Uterus (tissue), 3 donors: ENCODE measurements at regions not wholly inside any gene's neighbourhood (a gene's known extent, or its start where the extent isn't known, plus 50 kb on each side); places are given as distances from the start of the nearest gene placed in this dataset.
"Not testable (repeated sequence)": the region's sequence is repeated elsewhere in the genome, so short reads cannot be mapped to it uniquely, and the experiment has no call there.

Experiments
- DNase-seq, 2 donors: peaks; one replicate each; pipeline ENCODE4 v3.0.0-alpha.2; 2019 to 2020
- H3K27ac ChIP-seq, 2 donors: fragments of 200-600 bp; sonication (generic); 1 replicate in 1 of 2; 2 replicates in 1 of 2; pipeline ENCODE4 v1.5.1; 2016 to 2018
- H3K27me3 ChIP-seq, 2 donors: fragments of 200-600 bp; sonication (generic); one replicate each; pipeline ENCODE4 v1.5.1; 2018 to 2019; ENCODE audit warnings: control low read depth in 1 of 2
- H3K36me3 ChIP-seq, 2 donors: fragments of 200-600 bp; sonication (generic); one replicate each; pipeline ENCODE4 v1.5.1; 2019; ENCODE audit warnings: control low read depth in 1 of 2
- H3K4me1 ChIP-seq, 2 donors: fragments of 200-600 bp; sonication (generic); one replicate each; pipeline ENCODE4 v1.5.1; 2018 to 2019; ENCODE audit warnings: control low read depth in 1 of 2
- H3K4me3 ChIP-seq, 2 donors: fragments of 200-600 bp; sonication (generic); 1 replicate in 1 of 2; 2 replicates in 1 of 2; pipeline ENCODE4 v1.5.1; 2018 to 2019; ENCODE audit warnings: mild to moderate bottlenecking in 1 of 2
- H3K9me3 ChIP-seq, 2 donors: fragments of 200-600 bp; sonication (generic); one replicate each; pipeline ENCODE4 v1.5.1; 2019; ENCODE audit warnings: control low read depth in 1 of 2
- POLR2A ChIP-seq, 2 donors: fragments of 450-650 bp; IDR thresholded peaks; one replicate each; pipeline ENCODE4 v1.6.1; 2016; ENCODE audit warnings: antibody characterized with exemption in 2 of 2, mild to moderate bottlenecking in 1 of 2, moderate library complexity in 1 of 2
- intact Hi-C: fragments of 100-400 bp; cut with DNase I; formaldehyde crosslinking; loops from one replicate; pipeline ENCODE4 v1.15.1; 2023; ENCODE audit warnings: low total_unique reads
- TF ChIP-seq, protein P1 (sequence below), 4 experiments: fragments of 200-600 bp in 2 of 4; fragments of 450-650 bp in 2 of 4; sonication (generic) in 2 of 4; IDR thresholded peaks; one replicate each; pipeline ENCODE4 v1.5.1; 2016 to 2019; ENCODE audit warnings: antibody characterized with exemption in 4 of 4, mild to moderate bottlenecking in 2 of 4, moderate library complexity in 1 of 4
- donor health status: DM: yes; HTN: yes; CAD: no.

- DNase-seq, result no peak
- no peaks in the 10 kb centered on the region for H3K27me3 ChIP-seq
- no peak overlapping the region for H3K4me3 ChIP-seq
- H3K9me3 ChIP-seq, result no peaks in the 10 kb centered on the region
- TF ChIP-seq, protein P1, sequence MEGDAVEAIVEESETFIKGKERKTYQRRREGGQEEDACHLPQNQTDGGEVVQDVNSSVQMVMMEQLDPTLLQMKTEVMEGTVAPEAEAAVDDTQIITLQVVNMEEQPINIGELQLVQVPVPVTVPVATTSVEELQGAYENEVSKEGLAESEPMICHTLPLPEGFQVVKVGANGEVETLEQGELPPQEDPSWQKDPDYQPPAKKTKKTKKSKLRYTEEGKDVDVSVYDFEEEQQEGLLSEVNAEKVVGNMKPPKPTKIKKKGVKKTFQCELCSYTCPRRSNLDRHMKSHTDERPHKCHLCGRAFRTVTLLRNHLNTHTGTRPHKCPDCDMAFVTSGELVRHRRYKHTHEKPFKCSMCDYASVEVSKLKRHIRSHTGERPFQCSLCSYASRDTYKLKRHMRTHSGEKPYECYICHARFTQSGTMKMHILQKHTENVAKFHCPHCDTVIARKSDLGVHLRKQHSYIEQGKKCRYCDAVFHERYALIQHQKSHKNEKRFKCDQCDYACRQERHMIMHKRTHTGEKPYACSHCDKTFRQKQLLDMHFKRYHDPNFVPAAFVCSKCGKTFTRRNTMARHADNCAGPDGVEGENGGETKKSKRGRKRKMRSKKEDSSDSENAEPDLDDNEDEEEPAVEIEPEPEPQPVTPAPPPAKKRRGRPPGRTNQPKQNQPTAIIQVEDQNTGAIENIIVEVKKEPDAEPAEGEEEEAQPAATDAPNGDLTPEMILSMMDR (IDR thresholded peaks at IDR 0.05), result no peak
- no peak for TF ChIP-seq POLR2A (IDR thresholded peaks at IDR 0.05)
- intact Hi-C loops, result no loop called here
- H3K4me1 ChIP-seq, result no peaks in the 10 kb centered on the region
- no peaks in the 10 kb centered on the region for H3K36me3 ChIP-seq
- no peak overlapping the region for H3K27ac ChIP-seq
Measured at GRCh38 chr13:78046331-78046730, 127.7 kb upstream of the EDNRB start.

DNA sequence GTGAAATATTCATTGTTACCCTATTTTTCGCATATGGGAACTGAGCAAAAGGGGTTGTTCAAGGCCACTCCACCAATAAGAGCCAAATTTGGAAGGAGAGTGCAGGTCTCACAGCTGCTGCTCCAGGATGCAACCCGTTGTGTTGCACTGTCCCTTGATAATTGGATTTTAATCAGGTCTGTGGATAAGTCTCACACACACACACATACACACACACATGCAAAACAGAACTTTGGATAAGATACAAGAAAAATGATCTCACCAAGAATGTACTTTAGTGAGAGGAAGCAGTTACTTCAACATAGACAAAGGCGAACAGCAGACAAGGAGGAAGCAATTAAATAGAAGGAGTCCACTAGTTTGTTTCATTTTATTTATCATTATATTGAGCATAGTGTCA, 127.3 kb upstream of the EDNRB start:
- H3K36me3 ChIP-seq, result no peaks in the 10 kb centered on the region
- no peak overlapping the region for H3K27ac ChIP-seq
- TF ChIP-seq, protein P1 (IDR thresholded peaks at IDR 0.05), result no peak
- no peak for TF ChIP-seq POLR2A (IDR thresholded peaks at IDR 0.05)
- H3K4me3 ChIP-seq, result no peak overlapping the region
- DNase-seq, result no peak
- H3K27me3 ChIP-seq, result no peaks in the 10 kb centered on the region
- H3K9me3 ChIP-seq, result no peaks in the 10 kb centered on the region
- intact Hi-C loops, result no loop called here
- no peaks in the 10 kb centered on the region for H3K4me1 ChIP-seq

DNA sequence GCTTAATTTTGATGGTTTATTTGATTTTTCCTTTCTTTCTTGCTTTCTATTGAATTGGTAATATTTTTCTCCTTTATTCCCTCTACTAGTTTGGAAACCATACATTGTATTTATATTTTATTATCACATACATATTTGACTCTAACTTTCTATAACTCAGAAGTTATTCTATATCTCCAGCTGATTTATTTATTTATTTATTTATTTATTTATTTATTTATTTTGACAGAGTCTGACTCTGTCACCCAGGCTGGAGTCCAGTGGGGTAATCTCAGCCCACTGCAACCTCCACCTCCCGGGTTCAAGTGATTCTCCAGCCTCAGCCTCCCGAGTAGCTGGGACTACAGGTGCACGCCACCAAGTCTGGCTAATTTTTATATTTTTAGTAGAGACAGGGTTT, 122.7 kb upstream of the EDNRB start:
- H3K27ac ChIP-seq, H3K27me3 ChIP-seq, H3K36me3 ChIP-seq, H3K9me3 ChIP-seq, DNase-seq, H3K4me3 ChIP-seq, intact Hi-C loops, H3K4me1 ChIP-seq: not testable (repeated sequence)

GRCh38 chr13:78040205-78040830, 121.7 kb upstream of the EDNRB start:
- no peaks in the 10 kb centered on the region for H3K36me3 ChIP-seq
- no peak overlapping the region for H3K27ac ChIP-seq
- no peaks in the 10 kb centered on the region for H3K27me3 ChIP-seq
- no peaks in the 10 kb centered on the region for H3K9me3 ChIP-seq
- intact Hi-C loops, result no loop called here
- no peak for DNase-seq
- no peaks in the 10 kb centered on the region for H3K4me1 ChIP-seq
- H3K4me3 ChIP-seq, result no peak overlapping the region
- TF ChIP-seq, protein P1 (IDR thresholded peaks at IDR 0.05), result no peak
- TF ChIP-seq POLR2A (IDR thresholded peaks at IDR 0.05), result no peak

GRCh38 chr13:78036841-78037240, 118.2 kb upstream of the EDNRB start:
- H3K4me3 ChIP-seq, result no peak overlapping the region
- TF ChIP-seq, protein P1 (IDR thresholded peaks at IDR 0.05), result no peak
- no peak for TF ChIP-seq POLR2A (IDR thresholded peaks at IDR 0.05)
- intact Hi-C loops, result no loop called here
- no peaks in the 10 kb centered on the region for H3K4me1 ChIP-seq
- H3K27ac ChIP-seq, result no peak overlapping the region
- no peaks in the 10 kb centered on the region for H3K27me3 ChIP-seq
- no peak for DNase-seq
- H3K36me3 ChIP-seq, result no peaks in the 10 kb centered on the region
- no peaks in the 10 kb centered on the region for H3K9me3 ChIP-seq

- Histone ChIP-seq H3K9me3 (no peaks in the 10 kb centered on the region), H3K27ac (no peak overlapping the region), H3K4me1 (no peaks in the 10 kb centered on the region), H3K27me3 (no peaks in the 10 kb centered on the region), H3K4me3 (no peak overlapping the region), H3K36me3 (no peaks in the 10 kb centered on the region)
- intact Hi-C loops, result no loop called here
- no peak for DNase-seq
- TF ChIP-seq, protein P1 (IDR thresholded peaks at IDR 0.05), result no peak
- TF ChIP-seq POLR2A (IDR thresholded peaks at IDR 0.05), result no peak
Measured at GRCh38 chr13:78035500-78035899, 116.9 kb upstream of the EDNRB start.
